VCaP (cell line): ENCODE measurements at regions not wholly inside any gene's neighbourhood (a gene's known extent, or its start where the extent isn't known, plus 50 kb on each side); places are given as distances from the start of the nearest gene placed in this dataset.

Experiments
- H3K27ac ChIP-seq: fragments of 450-650 bp; 2 replicates; pipeline ENCODE4 v1.5.1; 2017
- CTCF ChIP-seq: fragments of 450-650 bp; conservative IDR thresholded peaks from 2 replicates; pipeline ENCODE4 v1.5.1; 2017; ENCODE audit warnings: mild to moderate bottlenecking, moderate library complexity

GRCh38 chr4:106869551-106869950 is 166.6 kb downstream of the DKK2 start:
- no peak for TF ChIP-seq CTCF
- H3K27ac ChIP-seq = no peak overlapping the region

- no peak for TF ChIP-seq CTCF
- no peak overlapping the region for H3K27ac ChIP-seq
These were observed 167.6 kb downstream of the DKK2 start for GRCh38 chr4:106868381-106869035.

- TF ChIP-seq CTCF = no peak
- no peak overlapping the region for H3K27ac ChIP-seq
These were observed 171.9 kb downstream of the DKK2 start for GRCh38 chr4:106864231-106864630.

GRCh38 chr4:106854569-106855351 is 181.4 kb downstream of the DKK2 start:
- TF ChIP-seq CTCF = no peak
- no peak overlapping the region for H3K27ac ChIP-seq

- no peak overlapping the region for H3K27ac ChIP-seq
- no peak for TF ChIP-seq CTCF
These were observed 183.7 kb downstream of the DKK2 start for GRCh38 chr4:106852426-106852825.

GRCh38 chr4:106851726-106852125 is 184.4 kb downstream of the DKK2 start:
- no peak for TF ChIP-seq CTCF
- H3K27ac ChIP-seq = no peak overlapping the region

- H3K27ac ChIP-seq = no peak overlapping the region
These were observed 185.4 kb downstream of the DKK2 start for GRCh38 chr4:106850691-106851090.

More at GRCh38 chr4:106850691-106851090, 185.4 kb downstream of the DKK2 start:
- no peak for TF ChIP-seq CTCF
